Smooth muscle cell (in vitro differentiated cells): ENCODE measurements at regions not wholly inside any gene's neighbourhood (a gene's known extent, or its start where the extent isn't known, plus 50 kb on each side); places are given as distances from the start of the nearest gene placed in this dataset.

ENCODE experiments used
- DNase-seq: peaks from one replicate; lab custom pipeline; 2025; ENCODE audit not compliant: unreplicated experiment; lab: John Stamatoyannopoulos, UW
- H2AFZ ChIP-seq: fragments of 200-600 bp; sonication (generic); 2 replicates; pipeline ENCODE4 v1.6.0; 2016; ENCODE audit warnings: antibody characterized with exemption, low read depth, mild to moderate bottlenecking
- H3F3A ChIP-seq: fragments of 200-600 bp; sonication (generic); 2 replicates; pipeline ENCODE4 v1.6.0; 2017; ENCODE audit warnings: antibody characterized with exemption, low read depth
- H3K27ac ChIP-seq: fragments of 200-600 bp; sonication (generic); 2 replicates; pipeline ENCODE4 v1.5.1; 2016; ENCODE audit warnings: low read depth, mild to moderate bottlenecking
- H3K27me3 ChIP-seq: fragments of 200-600 bp; sonication (generic); 2 replicates; pipeline ENCODE4 v1.6.1; 2016; ENCODE audit warnings: low read depth, mild to moderate bottlenecking
- H3K36me3 ChIP-seq: fragments of 200-600 bp; sonication (generic); 2 replicates; pipeline ENCODE4 v1.5.1; 2016; ENCODE audit warnings: low read depth
- H3K4me1 ChIP-seq: fragments of 200-600 bp; sonication (generic); 2 replicates; pipeline ENCODE4 v1.5.1; 2016; ENCODE audit warnings: low read depth
- H3K4me2 ChIP-seq: fragments of 200-600 bp; sonication (generic); 2 replicates; pipeline ENCODE4 v1.6.0; 2016; ENCODE audit warnings: mild to moderate bottlenecking
- H3K4me3 ChIP-seq: fragments of 200-600 bp; sonication (generic); 2 replicates; pipeline ENCODE4 v1.5.1; 2016; ENCODE audit warnings: mild to moderate bottlenecking
- H3K79me2 ChIP-seq: fragments of 200-600 bp; sonication (generic); 2 replicates; pipeline ENCODE4 v1.6.0; 2016; ENCODE audit warnings: low read depth, mild to moderate bottlenecking
- H3K9ac ChIP-seq: fragments of 200-600 bp; sonication (generic); 2 replicates; pipeline ENCODE4 v1.6.0; 2016; ENCODE audit warnings: low read depth
- H3K9me3 ChIP-seq: fragments of 200-600 bp; sonication (generic); replicated peaks from 2 replicates; pipeline ENCODE4 v1.5.1; 2016; ENCODE audit warnings: low read depth
- H4K20me1 ChIP-seq: fragments of 200-600 bp; sonication (generic); 2 replicates; pipeline ENCODE4 v1.6.0; 2016; ENCODE audit warnings: low read depth
- WGBS: methylation state at CpG from one replicate; pipeline ENCODE4 v1.1.7; 2016; ENCODE audit warnings: low lambda C conversion rate; 5-methylcytosine and 5-hydroxymethylcytosine counted together
- TF ChIP-seq, protein P1 (sequence below): fragments of 200-600 bp; sonication (generic); IDR thresholded peaks from 2 replicates; pipeline ENCODE4 v1.5.1; 2017; ENCODE audit warnings: borderline replicate concordance, mild to moderate bottlenecking, antibody characterized with exemption; ENCODE audit not compliant: insufficient read depth, poor library complexity, severe bottlenecking

DNA sequence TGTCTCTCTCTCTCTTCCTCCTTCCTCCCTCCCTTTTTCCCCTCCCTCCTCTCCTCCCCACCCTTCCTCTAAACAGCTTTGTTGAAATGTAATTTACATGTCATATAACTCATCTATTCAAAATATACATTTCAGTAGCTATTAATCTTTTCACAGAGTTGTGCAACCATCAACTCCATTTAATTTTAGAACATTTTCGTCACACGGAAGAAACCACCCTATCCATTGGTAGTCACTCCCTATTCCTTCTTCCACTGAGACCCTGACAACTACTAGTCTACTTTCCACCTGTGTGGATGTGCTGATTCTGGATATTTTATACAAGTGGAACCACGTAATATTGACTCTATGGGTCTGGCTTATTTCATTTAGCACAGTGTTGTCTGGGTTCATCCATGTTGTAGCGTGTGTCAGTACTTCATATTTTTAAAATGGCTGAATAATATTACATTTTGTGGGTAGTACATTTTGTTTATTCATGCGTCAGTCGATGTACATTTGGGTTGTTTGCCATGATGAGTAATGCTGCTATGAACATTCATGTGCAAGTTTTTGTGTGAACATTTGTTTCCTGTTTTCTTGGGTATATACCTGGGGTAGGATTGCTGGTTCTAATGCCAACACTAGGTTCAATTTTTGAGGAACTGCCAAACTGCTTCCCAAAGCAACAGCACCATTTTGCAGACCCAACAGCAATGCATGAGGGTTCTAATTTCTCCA lies 100.1 kb upstream of the GCFC2 start:
- Histone ChIP-seq H3K9me3 (no peaks in the 10 kb centered on the region), H3K27ac (no peak overlapping the region), H4K20me1 (no peaks in the 10 kb centered on the region), H3K4me1 (no peaks in the 10 kb centered on the region), H2AFZ (no peak overlapping the region), H3K27me3 (no peaks in the 10 kb centered on the region), H3K4me2 (no peak overlapping the region), H3K36me3 (no peaks in the 10 kb centered on the region), H3F3A (no peaks in the 10 kb centered on the region), H3K79me2 (no peaks in the 10 kb centered on the region), H3K9ac (no peak overlapping the region), H3K4me3 (no peak overlapping the region)
- no peak for DNase-seq
- WGBS: 87% methylated on average over 6 of the region's 6 CpGs
- TF ChIP-seq, protein P1, sequence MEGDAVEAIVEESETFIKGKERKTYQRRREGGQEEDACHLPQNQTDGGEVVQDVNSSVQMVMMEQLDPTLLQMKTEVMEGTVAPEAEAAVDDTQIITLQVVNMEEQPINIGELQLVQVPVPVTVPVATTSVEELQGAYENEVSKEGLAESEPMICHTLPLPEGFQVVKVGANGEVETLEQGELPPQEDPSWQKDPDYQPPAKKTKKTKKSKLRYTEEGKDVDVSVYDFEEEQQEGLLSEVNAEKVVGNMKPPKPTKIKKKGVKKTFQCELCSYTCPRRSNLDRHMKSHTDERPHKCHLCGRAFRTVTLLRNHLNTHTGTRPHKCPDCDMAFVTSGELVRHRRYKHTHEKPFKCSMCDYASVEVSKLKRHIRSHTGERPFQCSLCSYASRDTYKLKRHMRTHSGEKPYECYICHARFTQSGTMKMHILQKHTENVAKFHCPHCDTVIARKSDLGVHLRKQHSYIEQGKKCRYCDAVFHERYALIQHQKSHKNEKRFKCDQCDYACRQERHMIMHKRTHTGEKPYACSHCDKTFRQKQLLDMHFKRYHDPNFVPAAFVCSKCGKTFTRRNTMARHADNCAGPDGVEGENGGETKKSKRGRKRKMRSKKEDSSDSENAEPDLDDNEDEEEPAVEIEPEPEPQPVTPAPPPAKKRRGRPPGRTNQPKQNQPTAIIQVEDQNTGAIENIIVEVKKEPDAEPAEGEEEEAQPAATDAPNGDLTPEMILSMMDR: no peak

DNA sequence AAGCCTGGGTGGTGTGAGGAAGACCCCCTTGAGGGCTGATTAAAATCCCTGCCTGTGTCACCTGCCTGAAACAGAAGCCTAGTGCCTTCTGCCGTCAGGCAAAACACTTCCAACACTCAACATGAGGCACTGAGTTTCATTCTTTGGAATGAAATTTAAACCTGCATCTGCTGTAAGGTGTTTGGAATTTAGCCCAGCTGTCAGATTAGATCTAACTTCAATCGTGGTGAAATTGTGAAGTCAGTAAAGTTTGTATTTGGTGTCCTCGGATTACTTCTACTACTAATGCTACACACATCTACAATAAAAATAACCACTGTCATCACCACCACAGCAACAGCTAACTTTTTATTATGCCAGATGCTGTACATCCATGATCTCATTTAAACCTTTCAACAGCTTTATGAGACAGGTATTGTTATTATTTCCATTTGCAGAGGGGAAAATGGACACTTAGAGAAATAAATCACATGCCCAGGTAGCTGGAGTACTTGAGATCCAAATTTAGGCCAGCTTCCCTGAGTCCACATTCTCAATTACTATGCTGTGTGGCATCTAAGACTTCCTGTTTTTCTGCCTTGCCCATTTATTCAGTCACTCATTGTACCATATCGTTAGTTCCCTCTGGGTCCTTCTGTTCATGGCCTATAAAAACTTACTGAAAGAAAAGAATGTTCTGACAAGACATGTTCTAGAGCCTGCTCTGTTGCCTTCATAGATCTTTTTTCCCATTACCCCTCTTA lies 98.2 kb upstream of the GCFC2 start:
- H3K27ac ChIP-seq: peak overlapping the region; percentile 11
- WGBS: 69% methylated on average over 4 of the region's 4 CpGs
- H3K9ac ChIP-seq: no peak overlapping the region
- no peak overlapping the region for H2AFZ ChIP-seq
- TF ChIP-seq, protein P1: no peak
- no peaks in the 10 kb centered on the region for H3K79me2 ChIP-seq
- no peaks in the 10 kb centered on the region for H3K4me1 ChIP-seq
- no peaks in the 10 kb centered on the region for H3F3A ChIP-seq
- no peaks in the 10 kb centered on the region for H3K9me3 ChIP-seq
- no peaks in the 10 kb centered on the region for H3K36me3 ChIP-seq
- H3K4me3 ChIP-seq: no peak overlapping the region
- no peak for DNase-seq
- H3K27me3 ChIP-seq: no peaks in the 10 kb centered on the region
- H4K20me1 ChIP-seq: no peaks in the 10 kb centered on the region
- no peak overlapping the region for H3K4me2 ChIP-seq

DNA sequence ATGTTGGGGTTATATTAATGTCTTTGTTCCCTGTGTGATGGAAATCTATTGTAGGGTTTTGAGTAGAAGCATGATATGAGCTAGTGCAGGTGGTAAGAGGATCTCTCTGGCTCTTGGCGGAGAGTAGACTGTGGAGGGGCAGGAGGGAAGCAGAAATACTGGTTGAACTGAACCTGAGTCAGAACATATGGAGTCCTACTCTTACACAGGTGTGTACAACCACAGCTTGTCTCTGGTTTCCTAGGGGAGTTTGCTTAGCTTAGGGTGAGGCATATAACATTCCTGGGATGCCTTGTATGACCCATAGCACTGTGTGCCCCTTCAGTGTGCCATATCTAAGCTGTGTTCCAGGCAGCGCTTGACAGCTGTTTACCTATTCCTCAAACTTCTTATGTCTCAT lies 97.3 kb upstream of the GCFC2 start:
- no peak overlapping the region for H3K9ac ChIP-seq
- TF ChIP-seq, protein P1: no peak
- no peak overlapping the region for H3K4me3 ChIP-seq
- no peaks in the 10 kb centered on the region for H3K27me3 ChIP-seq
- WGBS: 82% methylated on average over 2 of the region's 2 CpGs
- H3F3A ChIP-seq: no peaks in the 10 kb centered on the region
- no peaks in the 10 kb centered on the region for H3K36me3 ChIP-seq
- H3K4me1 ChIP-seq: no peaks in the 10 kb centered on the region
- no peak for DNase-seq
- no peak overlapping the region for H2AFZ ChIP-seq
- no peak overlapping the region for H3K4me2 ChIP-seq
- H3K79me2 ChIP-seq: no peaks in the 10 kb centered on the region
- H4K20me1 ChIP-seq: no peaks in the 10 kb centered on the region
- no peaks in the 10 kb centered on the region for H3K9me3 ChIP-seq
- H3K27ac ChIP-seq: peak overlapping the region; percentile 28
